22Rv1 (cell line): ENCODE measurements at regions not wholly inside any gene's neighbourhood (a gene's known extent, or its start where the extent isn't known, plus 50 kb on each side); places are given as distances from the start of the nearest gene placed in this dataset.

ENCODE experiments used
- H3K27ac ChIP-seq: fragments of 450-650 bp; 2 replicates; pipeline ENCODE4 v1.5.1; 2017
- ZFX ChIP-seq: fragments of 450-650 bp; IDR thresholded peaks from 2 replicates; pipeline ENCODE4 v1.6.1; 2017; ENCODE audit warnings: antibody characterized with exemption, borderline replicate concordance
- TF ChIP-seq, protein P1 (sequence below): fragments of 450-650 bp; IDR thresholded peaks from 2 replicates; pipeline ENCODE4 v1.5.1; 2017; ENCODE audit warnings: mild to moderate bottlenecking

DNA sequence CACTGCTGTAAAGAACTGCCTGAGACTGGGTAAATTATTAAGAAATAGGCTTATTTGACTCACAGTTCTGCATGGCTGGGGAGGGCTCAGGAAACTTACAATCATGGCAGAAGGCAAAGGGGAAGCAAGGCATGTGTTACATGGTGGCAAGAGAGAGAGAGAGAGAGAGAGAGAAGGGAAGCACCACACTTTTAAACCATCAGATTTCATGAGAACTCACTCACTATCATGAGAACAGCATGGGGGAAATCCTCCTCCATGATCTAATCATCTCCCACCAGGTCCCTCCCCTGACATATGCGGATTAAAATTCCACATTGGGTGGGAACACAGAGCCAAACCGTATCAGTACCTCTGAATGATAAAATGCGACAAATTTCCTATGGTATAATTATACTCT lies 203.9 kb upstream of the MARCKS start:
- no peak for TF ChIP-seq ZFX
- TF ChIP-seq, protein P1, sequence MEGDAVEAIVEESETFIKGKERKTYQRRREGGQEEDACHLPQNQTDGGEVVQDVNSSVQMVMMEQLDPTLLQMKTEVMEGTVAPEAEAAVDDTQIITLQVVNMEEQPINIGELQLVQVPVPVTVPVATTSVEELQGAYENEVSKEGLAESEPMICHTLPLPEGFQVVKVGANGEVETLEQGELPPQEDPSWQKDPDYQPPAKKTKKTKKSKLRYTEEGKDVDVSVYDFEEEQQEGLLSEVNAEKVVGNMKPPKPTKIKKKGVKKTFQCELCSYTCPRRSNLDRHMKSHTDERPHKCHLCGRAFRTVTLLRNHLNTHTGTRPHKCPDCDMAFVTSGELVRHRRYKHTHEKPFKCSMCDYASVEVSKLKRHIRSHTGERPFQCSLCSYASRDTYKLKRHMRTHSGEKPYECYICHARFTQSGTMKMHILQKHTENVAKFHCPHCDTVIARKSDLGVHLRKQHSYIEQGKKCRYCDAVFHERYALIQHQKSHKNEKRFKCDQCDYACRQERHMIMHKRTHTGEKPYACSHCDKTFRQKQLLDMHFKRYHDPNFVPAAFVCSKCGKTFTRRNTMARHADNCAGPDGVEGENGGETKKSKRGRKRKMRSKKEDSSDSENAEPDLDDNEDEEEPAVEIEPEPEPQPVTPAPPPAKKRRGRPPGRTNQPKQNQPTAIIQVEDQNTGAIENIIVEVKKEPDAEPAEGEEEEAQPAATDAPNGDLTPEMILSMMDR, result no peak
- H3K27ac ChIP-seq, result no peak overlapping the region

DNA sequence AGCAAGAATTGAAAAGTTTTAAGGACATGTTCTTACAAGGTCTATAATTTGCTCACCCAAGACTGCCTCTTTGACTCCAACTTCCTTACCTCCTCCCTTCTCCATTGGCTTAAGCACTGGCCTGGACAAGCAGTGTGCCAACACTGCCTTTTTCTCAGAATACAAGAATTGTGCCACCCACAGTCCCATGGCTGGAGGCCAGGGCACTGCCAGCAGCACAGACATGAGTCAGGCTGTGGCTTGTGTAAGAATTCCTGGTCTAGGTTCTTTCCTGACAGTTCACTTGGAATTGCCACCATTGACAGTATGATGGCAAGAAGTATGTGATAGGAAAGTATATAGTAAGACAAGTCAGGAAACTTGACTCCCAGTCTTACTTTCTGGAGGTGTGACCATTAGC lies 202.7 kb upstream of the MARCKS start:
- H3K27ac ChIP-seq, result peak overlapping the region; percentile 29; the same call in 1 of the 2 replicates
- no peak for TF ChIP-seq ZFX
- TF ChIP-seq, protein P1, result no peak

DNA sequence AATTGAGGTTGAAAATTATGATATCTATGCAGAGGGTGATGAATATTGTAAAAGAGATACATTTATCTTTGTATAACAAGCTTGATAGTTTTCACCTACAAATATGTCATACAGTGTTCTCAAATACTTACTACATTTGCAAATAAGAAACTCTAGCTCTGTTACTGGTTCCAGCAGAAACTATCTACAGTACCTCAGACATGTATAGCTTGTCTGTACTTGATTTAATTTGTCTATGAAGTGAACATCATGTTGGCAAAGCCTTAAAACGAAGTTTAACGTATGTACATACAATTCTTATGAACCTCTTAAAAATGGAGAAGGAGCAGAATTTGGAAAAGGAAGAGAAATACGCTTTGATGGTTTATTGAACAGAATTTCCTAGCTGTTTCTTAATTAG lies 201.4 kb upstream of the MARCKS start:
- TF ChIP-seq, protein P1, result no peak
- TF ChIP-seq ZFX, result no peak
- no peak overlapping the region for H3K27ac ChIP-seq

DNA sequence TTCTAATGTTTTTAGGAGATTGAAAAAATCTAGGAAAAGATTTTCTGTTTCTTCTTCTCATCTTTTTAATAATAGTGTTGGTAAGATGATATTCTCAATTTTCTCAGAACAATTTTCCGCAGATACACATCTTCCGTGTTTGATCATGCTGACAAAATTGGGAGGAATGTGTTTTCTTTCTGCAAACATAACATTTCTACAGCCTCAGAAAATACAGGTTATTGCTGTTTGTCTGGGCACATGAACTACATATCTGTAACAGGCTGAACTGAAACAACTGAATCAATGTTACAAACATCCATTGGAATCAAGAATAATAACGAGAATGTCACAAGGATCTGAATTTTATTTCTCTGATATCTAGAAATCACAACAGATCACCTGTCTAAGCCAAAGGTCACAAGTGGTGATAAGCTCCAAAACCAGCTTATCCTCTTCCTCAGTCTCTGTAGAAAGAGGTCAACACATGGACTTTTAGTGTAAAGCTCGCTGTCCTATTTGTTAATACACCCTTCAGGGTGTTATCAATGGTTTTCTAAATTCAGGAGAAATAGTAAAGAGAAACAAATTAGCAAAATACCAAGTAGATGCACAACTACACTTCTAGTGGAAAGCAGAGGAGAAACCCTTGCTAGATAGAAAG lies 197.3 kb upstream of the MARCKS start:
- TF ChIP-seq ZFX, result no peak
- TF ChIP-seq, protein P1, result no peak
- no peak overlapping the region for H3K27ac ChIP-seq

DNA sequence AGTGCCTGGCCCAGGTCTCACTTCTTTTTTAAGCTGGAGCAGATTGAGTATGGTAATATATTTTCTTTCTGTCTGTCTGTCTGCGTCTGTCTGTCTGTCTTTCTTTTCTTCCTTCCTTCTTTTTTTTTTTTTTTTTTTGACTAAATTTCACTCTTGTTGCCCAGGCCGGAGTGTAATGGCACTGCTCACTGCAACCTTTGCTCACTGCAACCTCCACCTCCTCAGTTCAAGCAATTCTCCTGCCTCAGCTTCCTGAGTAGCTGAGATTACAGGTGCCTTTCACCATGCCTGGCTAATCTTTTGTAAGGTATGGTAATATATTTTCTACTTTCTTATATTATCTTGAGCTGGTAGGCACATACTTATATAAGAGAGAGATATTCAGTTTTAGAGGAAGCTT lies 196.3 kb upstream of the MARCKS start:
- no peak for TF ChIP-seq ZFX
- TF ChIP-seq, protein P1, result no peak
- no peak overlapping the region for H3K27ac ChIP-seq

DNA sequence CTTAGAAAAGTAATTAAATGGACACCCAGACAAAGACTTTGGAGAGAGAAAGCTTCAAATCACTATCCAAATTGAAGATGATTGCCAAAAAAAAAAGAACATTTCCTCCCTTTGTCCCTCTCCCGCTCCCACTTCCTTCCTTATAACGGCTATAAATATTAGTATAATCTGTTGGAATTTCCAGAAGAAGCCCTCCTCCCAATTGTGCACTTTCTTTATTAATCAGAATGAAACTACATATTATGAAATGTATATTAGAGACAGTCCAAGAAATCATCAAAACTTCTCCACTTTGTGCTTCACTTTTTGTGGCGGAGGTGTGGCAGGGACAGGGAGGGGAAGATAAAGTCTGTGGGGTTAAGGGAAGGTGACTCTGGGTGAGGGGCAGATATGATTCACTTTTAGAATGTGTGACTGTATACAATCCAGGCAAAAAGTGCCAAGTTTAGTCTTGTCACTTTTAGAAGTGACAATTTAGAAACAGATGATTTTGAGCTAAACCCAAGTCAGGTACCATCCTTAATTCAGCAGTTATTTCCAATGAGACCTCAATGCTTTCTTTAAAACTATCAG lies 195.0 kb upstream of the MARCKS start:
- no peak overlapping the region for H3K27ac ChIP-seq
- TF ChIP-seq, protein P1, result no peak
- TF ChIP-seq ZFX, result no peak

DNA sequence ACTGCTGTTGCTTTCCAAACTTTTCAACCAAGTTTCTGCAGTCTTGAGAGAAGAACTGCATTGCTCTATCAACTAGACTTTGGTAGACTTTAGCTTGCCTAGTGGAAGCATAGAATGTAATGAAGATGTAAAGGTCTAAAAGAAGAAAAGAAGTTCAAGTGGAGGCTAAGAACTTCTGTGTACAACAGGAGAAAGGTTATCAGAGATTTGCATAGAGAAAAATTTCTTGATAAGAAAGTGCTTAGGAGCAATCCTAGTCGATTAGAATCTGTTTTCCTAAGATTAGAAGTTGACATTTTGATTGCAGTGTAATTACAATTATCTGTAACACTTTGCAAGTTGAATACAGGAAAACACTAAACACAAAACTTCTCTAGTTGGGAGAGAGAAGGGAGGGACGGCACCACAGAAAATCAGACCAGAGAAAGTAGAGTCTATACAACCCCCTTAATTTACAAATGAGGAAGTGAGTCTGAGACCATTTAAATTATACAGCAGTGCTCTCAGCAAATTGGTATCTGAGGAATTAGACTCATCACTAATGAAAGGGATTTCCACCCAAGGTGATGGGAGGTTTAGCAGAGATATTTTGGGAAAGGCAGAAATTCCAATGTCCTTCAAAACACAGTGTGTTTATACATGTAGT lies 194.3 kb upstream of the MARCKS start:
- no peak overlapping the region for H3K27ac ChIP-seq
- no peak for TF ChIP-seq ZFX
- TF ChIP-seq, protein P1, result no peak
